ENCODE measurements at regions not wholly inside any gene's neighbourhood (a gene's known extent, or its start where the extent isn't known, plus 50 kb on each side); places are given as distances from the start of the nearest gene placed in this dataset.

- H3K4me1 ChIP-seq (ENCODE audit: control insufficient read depth in 2 of 3, insufficient read depth in 2 of 3, low read depth in 1 of 3, low read length in 3 of 3), result no peaks in the 10 kb centered on the region
- no peak for FAIRE-seq
Measured at GRCh38 chr12:68479896-68480291, 130.8 kb upstream of the RAP1B start.

DNA sequence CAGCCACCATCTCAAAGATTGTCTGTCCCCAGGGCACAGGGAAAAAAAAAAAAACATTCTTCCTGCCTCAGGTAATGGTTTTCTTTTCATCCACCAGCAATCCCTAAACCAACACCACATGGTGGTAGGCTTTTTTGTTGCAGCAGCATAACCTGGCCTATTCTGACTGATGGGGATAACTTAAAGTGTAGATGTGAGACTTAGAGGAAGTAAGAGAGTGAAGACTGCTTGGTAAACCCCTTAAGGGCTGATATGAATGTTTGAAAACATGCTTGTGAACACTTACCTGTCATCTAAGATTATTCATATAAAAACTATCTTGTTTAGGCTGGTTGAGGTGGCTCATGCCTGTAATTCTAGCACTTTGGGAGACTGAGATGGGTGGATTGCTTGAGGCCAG, 130.2 kb upstream of the RAP1B start:
- no peak overlapping the region for H3K27ac ChIP-seq (ENCODE audit: low read depth in 2 of 2, low read length in 2 of 2)
- no peak overlapping the region for H3K9ac ChIP-seq (ENCODE audit: low read length in 3 of 3)
- H3K4me3 ChIP-seq (ENCODE audit: low read length in 3 of 3), result no peak overlapping the region
- FAIRE-seq (no peak), DNase-seq (no peak)
- H3K9me3 ChIP-seq (ENCODE audit: control insufficient read depth in 2 of 3, insufficient read depth in 1 of 3, low read length in 3 of 3), result no peaks in the 10 kb centered on the region
- no peaks in the 10 kb centered on the region for H3K36me3 ChIP-seq (ENCODE audit: control insufficient read depth in 2 of 3, insufficient read depth in 3 of 3, low read length in 3 of 3)
- intact Hi-C loops (cut with DNase I), result no loop called here
- no peaks in the 10 kb centered on the region for H3K27me3 ChIP-seq (ENCODE audit: control insufficient read depth, insufficient read depth, low read length)
- no peaks in the 10 kb centered on the region for H3K4me1 ChIP-seq (ENCODE audit: control insufficient read depth in 2 of 3, insufficient read depth in 2 of 3, low read depth in 1 of 3, low read length in 3 of 3)
- TF ChIP-seq CTCF (IDR thresholded peaks at IDR 0.05; ENCODE audit: borderline replicate concordance, extremely low read depth, insufficient read depth), result no peak

More at GRCh38 chr12:68479896-68480291, 130.8 kb upstream of the RAP1B start:
- no peak overlapping the region for H3K4me3 ChIP-seq (ENCODE audit: low read length in 3 of 3)
- H3K9me3 ChIP-seq (ENCODE audit: control insufficient read depth in 2 of 3, insufficient read depth in 1 of 3, low read length in 3 of 3), result no peaks in the 10 kb centered on the region
- intact Hi-C loops (cut with DNase I), result no loop called here
- no peak for TF ChIP-seq CTCF (IDR thresholded peaks at IDR 0.05; ENCODE audit: borderline replicate concordance, extremely low read depth, insufficient read depth)
- H3K27ac ChIP-seq (ENCODE audit: low read depth in 2 of 2, low read length in 2 of 2), result no peak overlapping the region
- no peak for DNase-seq
- H3K9ac ChIP-seq (ENCODE audit: low read length in 3 of 3), result no peak overlapping the region
- no peaks in the 10 kb centered on the region for H3K27me3 ChIP-seq (ENCODE audit: control insufficient read depth, insufficient read depth, low read length)
- H3K36me3 ChIP-seq (ENCODE audit: control insufficient read depth in 2 of 3, insufficient read depth in 3 of 3, low read length in 3 of 3), result no peaks in the 10 kb centered on the region

DNA sequence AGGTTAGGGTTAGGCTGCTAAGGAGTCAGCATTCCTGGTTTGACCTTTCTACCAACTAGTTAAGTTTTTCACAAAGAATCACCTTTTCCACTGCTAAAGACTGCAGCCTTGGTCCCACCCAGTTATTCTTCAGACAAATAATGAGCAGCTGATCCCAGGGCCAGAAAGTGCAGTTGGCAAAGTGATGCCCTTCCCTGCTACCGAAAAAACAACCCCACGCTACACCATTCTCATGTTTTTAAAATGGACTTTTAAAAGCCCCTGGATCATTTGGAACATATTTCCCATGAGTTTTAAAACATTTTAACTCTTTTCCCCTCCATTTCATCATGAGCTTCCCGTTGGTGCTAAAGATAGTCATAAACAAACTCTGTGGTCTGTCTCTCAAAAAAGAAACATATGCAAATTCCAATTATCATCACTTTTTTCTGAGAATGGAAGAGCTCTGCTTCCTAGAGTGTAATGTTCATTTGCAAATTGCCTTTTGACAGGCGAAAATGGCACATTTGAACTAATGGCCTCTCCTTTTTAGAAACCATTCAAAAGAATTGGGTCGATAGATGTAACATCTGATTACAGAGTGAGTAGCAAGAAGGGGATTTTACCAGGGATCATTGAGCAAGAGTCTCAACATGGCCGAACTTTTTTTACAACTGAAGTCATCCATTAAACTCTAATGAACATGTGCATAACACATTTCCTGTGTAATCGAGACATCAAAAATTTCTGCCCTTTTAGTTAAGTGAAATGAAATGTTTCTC, 129.3 kb upstream of the RAP1B start:
- Histone ChIP-seq H3K27ac (ENCODE audit: low read depth in 2 of 2, low read length in 2 of 2) (no peak overlapping the region), H3K4me3 (ENCODE audit: low read length in 3 of 3) (no peak overlapping the region), H3K4me1 (ENCODE audit: control insufficient read depth in 2 of 3, insufficient read depth in 2 of 3, low read depth in 1 of 3, low read length in 3 of 3) (no peaks in the 10 kb centered on the region), H3K9me3 (ENCODE audit: control insufficient read depth in 2 of 3, insufficient read depth in 1 of 3, low read length in 3 of 3) (no peaks in the 10 kb centered on the region), H3K9ac (ENCODE audit: low read length in 3 of 3) (no peak overlapping the region), H3K36me3 (ENCODE audit: control insufficient read depth in 2 of 3, insufficient read depth in 3 of 3, low read length in 3 of 3) (no peaks in the 10 kb centered on the region), H3K27me3 (ENCODE audit: control insufficient read depth, insufficient read depth, low read length) (no peaks in the 10 kb centered on the region)
- intact Hi-C loops (cut with DNase I), result no loop called here
- DNase-seq (no peak), FAIRE-seq (no peak)
- no peak for TF ChIP-seq CTCF (IDR thresholded peaks at IDR 0.05; ENCODE audit: borderline replicate concordance, extremely low read depth, insufficient read depth)

- intact Hi-C loops (cut with DNase I), result no loop called here
- DNase-seq, result no peak
- no peak for FAIRE-seq
- Histone ChIP-seq H3K27me3 (ENCODE audit: control insufficient read depth, insufficient read depth, low read length) (no peaks in the 10 kb centered on the region), H3K4me1 (ENCODE audit: control insufficient read depth in 2 of 3, insufficient read depth in 2 of 3, low read depth in 1 of 3, low read length in 3 of 3) (no peaks in the 10 kb centered on the region), H3K9me3 (ENCODE audit: control insufficient read depth in 2 of 3, insufficient read depth in 1 of 3, low read length in 3 of 3) (no peaks in the 10 kb centered on the region), H3K4me3 (ENCODE audit: low read length in 3 of 3) (no peak overlapping the region), H3K27ac (ENCODE audit: low read depth in 2 of 2, low read length in 2 of 2) (no peak overlapping the region), H3K9ac (ENCODE audit: low read length in 3 of 3) (no peak overlapping the region), H3K36me3 (ENCODE audit: control insufficient read depth in 2 of 3, insufficient read depth in 3 of 3, low read length in 3 of 3) (no peaks in the 10 kb centered on the region)
- TF ChIP-seq CTCF (IDR thresholded peaks at IDR 0.05; ENCODE audit: borderline replicate concordance, extremely low read depth, insufficient read depth), result no peak
Measured at GRCh38 chr12:68482014-68482413, 128.7 kb upstream of the RAP1B start.
